GM11168 (cell line): ENCODE measurements at regions not wholly inside any gene's neighbourhood (a gene's known extent, or its start where the extent isn't known, plus 50 kb on each side); places are given as distances from the start of the nearest gene placed in this dataset.
"Not testable (repeated sequence)": the region's sequence is repeated elsewhere in the genome, so short reads cannot be mapped to it uniquely, and the experiment has no call there.

ENCODE experiments used
- in situ Hi-C: fragments of 300-500 bp; cut with MboI; formaldehyde crosslinking; loops from one replicate; pipeline ENCODE4 v1.12.0; 2022; ENCODE audit warnings: low sequenced_read_pairs; ENCODE audit not compliant: unreplicated experiment

DNA sequence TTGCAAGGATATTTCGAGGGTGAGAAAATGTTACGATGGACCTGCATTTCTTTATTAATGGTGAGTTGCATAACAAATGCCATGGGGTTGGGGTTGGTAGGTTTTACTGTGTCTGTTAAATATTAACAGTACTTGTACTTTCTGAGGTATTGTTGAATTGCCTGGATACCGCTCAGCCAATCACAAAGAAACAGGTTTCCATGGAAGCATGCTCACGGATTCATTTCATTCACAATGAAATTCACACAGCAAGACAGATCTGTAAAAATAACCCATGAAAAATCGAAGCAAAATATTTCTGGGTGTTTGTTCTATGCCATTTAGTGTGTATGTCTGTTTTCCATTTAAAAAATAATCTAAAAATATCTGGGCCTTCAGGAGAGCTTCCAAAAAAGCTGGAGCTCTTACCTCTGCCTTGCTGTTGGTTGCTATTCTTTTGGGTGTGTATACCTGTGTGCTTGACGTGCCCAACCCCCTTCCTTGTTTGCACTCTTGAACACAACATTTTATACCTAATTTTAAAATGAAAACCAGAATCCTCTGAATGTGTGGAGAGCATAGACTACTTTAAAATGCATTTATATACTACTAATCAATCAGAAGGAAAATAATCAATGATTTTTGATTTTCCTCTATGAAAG, 479.8 kb upstream of the TBL1XR1 start:
- in situ Hi-C loops = no loop called here

GRCh38 chr3:177679568-177680471, 482.5 kb upstream of the TBL1XR1 start:
- in situ Hi-C loops = no loop called here

DNA sequence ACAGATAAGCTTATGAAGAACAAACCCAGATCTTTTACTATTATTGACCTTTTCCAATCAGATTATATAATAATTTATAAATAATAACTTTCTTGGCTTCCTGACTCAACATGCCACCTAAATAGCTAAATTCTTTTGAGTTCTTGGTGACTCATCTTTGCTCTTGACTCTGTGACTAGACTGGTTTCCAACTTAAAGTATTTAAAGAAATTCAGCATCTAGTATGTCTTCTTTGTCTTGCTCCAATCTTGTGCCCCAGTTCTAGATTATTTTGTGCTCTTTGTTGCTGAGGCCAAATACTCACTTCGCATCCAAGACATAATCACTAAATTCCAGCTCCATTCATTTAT, 483.2 kb upstream of the TBL1XR1 start:
- in situ Hi-C loops = no loop called here

- in situ Hi-C loops = no loop called here
These were observed 483.9 kb upstream of the TBL1XR1 start for GRCh38 chr3:177681156-177681555.

DNA sequence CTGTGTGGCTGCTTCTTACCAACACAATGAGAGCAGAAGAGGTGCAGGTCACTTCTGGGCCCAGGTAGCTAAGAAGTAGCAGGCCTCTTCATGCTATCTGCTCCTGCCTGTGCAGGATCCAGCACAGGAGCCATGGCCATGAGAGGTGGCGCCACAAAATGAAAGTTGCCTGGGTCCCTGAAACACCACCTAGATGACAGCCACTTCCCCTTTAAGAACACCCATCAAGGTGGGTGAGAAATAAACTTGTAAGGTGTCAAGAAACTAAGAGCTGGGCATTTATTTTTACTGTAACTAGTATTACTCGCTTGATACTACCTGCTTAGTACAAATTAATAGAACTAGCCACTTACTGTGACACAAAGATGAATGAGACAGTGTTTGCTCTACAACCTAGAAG, 484.6 kb upstream of the TBL1XR1 start:
- in situ Hi-C loops = no loop called here

DNA sequence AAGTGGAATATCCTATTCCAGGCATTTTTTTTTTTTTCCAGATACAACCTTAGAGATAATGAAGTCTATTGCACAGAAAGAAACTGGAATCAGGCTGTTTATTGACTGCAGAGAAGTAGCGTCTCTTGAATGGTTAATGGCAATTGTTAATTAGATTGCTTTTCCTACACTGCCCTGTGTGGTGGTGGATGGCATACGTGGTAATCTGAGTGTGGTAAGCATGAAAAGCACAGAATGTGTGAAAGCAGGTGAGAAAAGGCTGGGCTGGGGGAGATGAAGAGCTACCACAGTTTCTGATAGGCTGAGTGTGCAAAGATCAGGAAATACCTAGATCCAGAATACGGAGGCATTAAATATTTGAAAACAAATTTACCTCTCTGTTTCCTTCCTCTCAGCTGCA, 486.3 kb upstream of the TBL1XR1 start:
- in situ Hi-C loops = no loop called here

GRCh38 chr3:177686671-177687070, 489.4 kb upstream of the TBL1XR1 start:
- in situ Hi-C loops = no loop called here

- in situ Hi-C loops = no loop called here
These were observed 490.0 kb upstream of the TBL1XR1 start for GRCh38 chr3:177687291-177687690.

- in situ Hi-C loops = no loop called here
These were observed 490.9 kb upstream of the TBL1XR1 start for GRCh38 chr3:177688152-177688551.

- in situ Hi-C loops = no loop called here
These were observed 491.8 kb upstream of the TBL1XR1 start for GRCh38 chr3:177689077-177689476.

DNA sequence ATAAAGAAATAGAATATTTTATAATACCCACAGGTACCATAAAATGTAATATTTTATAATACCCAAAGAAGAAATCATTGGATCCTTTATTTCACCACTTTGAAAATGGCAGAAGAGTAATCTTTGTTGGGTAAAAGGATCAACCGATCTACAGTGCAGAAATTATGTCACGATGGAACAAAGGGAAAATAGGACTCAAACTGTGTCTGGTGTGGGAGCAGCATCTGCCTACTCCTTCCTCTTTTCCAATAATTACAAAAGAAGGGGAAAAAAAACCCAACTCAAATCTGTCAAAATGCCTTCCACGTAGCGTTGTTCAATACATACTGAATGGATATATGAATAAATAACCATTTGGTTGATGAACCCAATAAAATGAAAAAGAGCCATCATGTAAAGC, 492.6 kb upstream of the TBL1XR1 start:
- in situ Hi-C loops = no loop called here

- in situ Hi-C loops = no loop called here
These were observed 493.0 kb upstream of the TBL1XR1 start for GRCh38 chr3:177690306-177690705.

DNA sequence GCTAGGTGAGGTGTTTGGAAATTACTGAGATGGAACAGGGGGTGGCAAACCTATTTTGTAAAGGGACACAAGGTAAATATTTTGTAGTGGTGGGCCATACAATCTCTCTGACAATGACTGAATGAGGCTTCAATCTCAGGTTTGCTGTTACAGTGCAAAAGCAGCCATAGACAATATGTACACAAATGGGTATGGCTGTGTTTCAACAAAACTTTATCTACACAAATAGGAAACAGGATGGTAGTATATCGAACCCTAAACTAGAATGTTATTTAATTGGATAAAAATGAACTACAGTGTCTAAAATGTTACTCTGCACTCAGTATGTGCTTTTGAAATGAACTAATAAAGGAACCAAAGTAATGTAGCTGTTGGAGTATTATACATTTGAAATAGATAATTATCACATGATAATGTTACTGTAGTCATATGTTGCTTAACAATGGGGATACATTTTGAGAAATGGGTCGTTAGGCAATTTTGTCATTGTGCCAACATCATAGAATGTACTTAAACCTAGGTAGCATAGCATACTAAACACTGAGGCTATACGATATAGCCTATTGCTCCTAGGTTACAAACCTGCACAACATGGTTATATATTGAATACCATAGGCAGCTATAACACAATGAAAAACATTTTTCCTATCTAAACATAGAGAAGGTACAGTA, 495.2 kb upstream of the TBL1XR1 start:
- in situ Hi-C loops = no loop called here

DNA sequence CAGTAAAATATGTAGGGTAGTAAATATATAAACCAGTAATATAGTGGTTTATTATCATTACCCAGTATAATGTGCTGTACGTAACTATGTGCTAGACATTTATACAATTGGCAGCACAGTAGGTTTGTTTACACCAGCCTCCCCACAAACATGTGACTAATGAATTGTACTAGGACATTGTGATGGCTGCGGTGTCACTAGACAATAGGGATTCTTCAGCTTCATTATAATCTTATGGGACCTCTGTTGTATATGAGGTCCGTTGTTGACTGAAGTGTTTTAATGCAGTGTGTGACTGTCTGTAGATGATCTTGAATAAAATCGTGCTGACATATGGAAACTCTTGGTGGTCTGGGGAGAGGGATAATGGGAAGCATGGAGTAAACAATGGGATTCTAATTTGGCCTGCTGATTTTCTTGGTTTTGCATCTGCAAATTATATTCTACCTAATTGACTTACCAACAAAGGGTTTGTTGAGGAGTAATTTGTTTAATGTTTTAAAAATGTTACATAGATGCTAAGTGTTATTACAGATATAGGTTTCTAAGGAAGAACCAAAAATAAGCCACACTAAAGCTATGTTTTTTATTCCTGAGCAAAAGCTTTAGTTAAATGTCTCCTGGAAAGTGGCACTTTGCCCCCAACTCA, 496.5 kb upstream of the TBL1XR1 start:
- in situ Hi-C loops = no loop called here

GRCh38 chr3:177694316-177694715, 497.0 kb upstream of the TBL1XR1 start:
- in situ Hi-C loops = no loop called here

GRCh38 chr3:177694951-177695350, 497.7 kb upstream of the TBL1XR1 start:
- in situ Hi-C loops = no loop called here

DNA sequence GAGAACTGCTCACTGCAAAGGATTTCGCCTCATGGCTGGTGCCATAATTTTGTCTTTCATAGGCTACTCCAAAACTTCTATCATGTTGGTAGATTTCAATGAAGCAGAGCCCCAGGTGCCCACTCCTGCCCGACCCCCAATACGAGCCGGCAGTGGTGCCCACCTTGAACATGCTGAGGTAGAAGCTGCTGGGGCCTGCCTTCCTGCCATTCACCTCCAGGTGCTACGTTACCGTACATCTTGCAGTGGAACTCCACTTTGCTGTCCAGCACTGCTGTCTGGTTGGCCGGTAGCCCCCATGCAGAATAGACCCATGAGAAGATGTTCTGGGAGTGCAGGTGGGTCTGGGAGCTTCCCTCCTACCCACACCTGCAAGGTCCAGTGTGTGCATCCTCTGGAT, 502.8 kb upstream of the TBL1XR1 start:
- in situ Hi-C loops = no loop called here

GRCh38 chr3:177703788-177704187, 506.5 kb upstream of the TBL1XR1 start:
- in situ Hi-C loops = no loop called here

GRCh38 chr3:177705976-177706823, 508.9 kb upstream of the TBL1XR1 start:
- in situ Hi-C loops = no loop called here

DNA sequence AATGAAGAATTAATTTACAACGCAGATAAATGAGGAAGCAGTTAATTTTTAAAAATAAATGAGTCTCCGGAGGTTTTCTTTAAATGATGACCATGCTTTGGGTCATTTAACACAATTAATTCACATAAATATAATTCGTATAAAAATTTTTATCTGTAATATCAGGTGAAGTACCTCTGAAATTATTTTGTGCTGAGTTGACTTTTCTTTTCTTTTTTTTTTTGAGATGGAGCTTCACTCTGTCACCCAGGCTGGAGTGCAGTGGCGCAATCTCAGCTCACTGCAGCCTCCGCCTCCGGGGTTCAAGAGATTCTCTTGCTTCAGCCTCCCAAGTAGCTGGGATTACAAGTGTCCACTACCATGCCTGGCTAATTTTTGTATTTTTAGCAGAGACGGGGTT, 512.2 kb upstream of the TBL1XR1 start:
- in situ Hi-C loops = not testable (repeated sequence)
